ENCODE measurements at regions not wholly inside any gene's neighbourhood (a gene's known extent, or its start where the extent isn't known, plus 50 kb on each side); places are given as distances from the start of the nearest gene placed in this dataset.

- peaks cover 22% of the 10 kb centered on the region for H3K9me3 Mint-ChIP-seq
- no peak overlapping the region for H3K4me3 Mint-ChIP-seq
- H3K27ac Mint-ChIP-seq = no peak overlapping the region
- H3K4me1 Mint-ChIP-seq = peaks cover 5% of the 10 kb centered on the region
- H3K27me3 Mint-ChIP-seq (ENCODE audit: low read depth) = no peaks in the 10 kb centered on the region
- no peak for DNase-seq (ENCODE audit: low spot score in 2 of 2, unreplicated experiment in 2 of 2)
- peaks cover 29% of the 10 kb centered on the region for H3K36me3 Mint-ChIP-seq
- TF ChIP-seq, protein P1, sequence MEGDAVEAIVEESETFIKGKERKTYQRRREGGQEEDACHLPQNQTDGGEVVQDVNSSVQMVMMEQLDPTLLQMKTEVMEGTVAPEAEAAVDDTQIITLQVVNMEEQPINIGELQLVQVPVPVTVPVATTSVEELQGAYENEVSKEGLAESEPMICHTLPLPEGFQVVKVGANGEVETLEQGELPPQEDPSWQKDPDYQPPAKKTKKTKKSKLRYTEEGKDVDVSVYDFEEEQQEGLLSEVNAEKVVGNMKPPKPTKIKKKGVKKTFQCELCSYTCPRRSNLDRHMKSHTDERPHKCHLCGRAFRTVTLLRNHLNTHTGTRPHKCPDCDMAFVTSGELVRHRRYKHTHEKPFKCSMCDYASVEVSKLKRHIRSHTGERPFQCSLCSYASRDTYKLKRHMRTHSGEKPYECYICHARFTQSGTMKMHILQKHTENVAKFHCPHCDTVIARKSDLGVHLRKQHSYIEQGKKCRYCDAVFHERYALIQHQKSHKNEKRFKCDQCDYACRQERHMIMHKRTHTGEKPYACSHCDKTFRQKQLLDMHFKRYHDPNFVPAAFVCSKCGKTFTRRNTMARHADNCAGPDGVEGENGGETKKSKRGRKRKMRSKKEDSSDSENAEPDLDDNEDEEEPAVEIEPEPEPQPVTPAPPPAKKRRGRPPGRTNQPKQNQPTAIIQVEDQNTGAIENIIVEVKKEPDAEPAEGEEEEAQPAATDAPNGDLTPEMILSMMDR (IDR thresholded peaks at IDR 0.05; ENCODE audit: unreplicated experiment) = no peak
These were observed 317.5 kb downstream of the UTRN start for GRCh38 chr6:144602523-144603180.

GRCh38 chr6:144606083-144606482, 320.9 kb downstream of the UTRN start:
- no peaks in the 10 kb centered on the region for H3K4me1 Mint-ChIP-seq
- peaks cover 30% of the 10 kb centered on the region for H3K36me3 Mint-ChIP-seq
- no peak overlapping the region for H3K27ac Mint-ChIP-seq
- no peak for DNase-seq (ENCODE audit: low spot score in 2 of 2, unreplicated experiment in 2 of 2)
- no peaks in the 10 kb centered on the region for H3K27me3 Mint-ChIP-seq (ENCODE audit: low read depth)
- TF ChIP-seq, protein P1 (IDR thresholded peaks at IDR 0.05; ENCODE audit: unreplicated experiment) = no peak
- no peak overlapping the region for H3K4me3 Mint-ChIP-seq
- H3K9me3 Mint-ChIP-seq = peaks cover 29% of the 10 kb centered on the region

DNA sequence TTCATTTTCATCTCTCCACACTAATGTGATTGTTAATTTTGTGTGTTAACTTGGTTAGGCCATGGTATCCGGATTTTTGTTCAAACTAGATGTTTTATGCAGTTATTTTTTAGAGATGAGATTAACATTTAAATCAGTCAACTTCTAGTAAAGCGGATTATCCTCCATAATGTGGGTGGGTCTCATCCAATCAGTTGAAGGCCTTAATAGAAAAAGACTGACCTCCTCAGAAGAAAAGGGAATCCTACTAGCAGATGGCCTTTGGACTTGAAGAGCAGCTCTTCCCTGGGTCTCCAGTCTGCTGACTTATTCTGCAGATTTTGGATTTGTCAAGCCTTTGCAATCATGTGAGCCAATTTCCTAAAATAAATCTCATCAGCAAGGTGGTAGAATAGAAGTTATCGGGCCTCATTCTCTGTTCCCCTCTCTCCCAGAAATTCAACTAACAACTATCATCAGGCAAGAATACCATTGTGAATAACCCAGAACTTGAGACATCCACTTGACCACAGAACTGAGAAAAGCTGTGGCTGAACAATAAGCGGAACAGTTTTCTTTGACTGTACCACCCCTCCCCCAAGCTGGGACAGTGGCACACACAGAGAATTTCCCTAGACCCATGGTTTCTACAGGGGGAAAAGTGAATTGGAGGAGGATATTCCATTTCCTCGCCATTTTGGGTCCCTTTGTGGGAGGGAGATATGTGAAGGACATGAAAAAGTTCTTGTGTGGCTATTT, 323.0 kb downstream of the UTRN start:
- Mint-ChIP-seq H3K4me3 (no peak overlapping the region), H3K9me3 (peaks cover 28% of the 10 kb centered on the region), H3K27me3 (ENCODE audit: low read depth) (no peaks in the 10 kb centered on the region), H3K27ac (no peak overlapping the region), H3K4me1 (no peaks in the 10 kb centered on the region), H3K36me3 (peaks cover 25% of the 10 kb centered on the region)
- TF ChIP-seq, protein P1 (IDR thresholded peaks at IDR 0.05; ENCODE audit: unreplicated experiment) = no peak
- no peak for DNase-seq (ENCODE audit: low spot score in 2 of 2, unreplicated experiment in 2 of 2)

DNA sequence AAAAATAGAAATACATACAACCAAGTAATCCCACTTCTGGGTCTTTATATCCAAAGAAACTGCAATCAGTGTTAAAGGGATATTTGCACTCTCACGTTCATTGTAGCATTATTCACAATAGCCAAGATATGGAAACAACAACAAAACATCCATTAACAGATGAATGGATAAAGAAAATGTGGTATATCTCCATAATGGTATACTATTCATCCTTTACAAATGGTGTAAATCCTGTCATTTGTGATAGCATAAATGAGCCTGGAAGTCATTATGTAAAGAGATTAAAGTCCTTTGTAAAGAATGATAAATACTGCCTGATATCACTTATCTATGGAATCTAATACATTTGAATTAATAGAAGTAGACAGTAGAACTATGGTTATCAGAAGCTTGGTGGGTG, 327.7 kb downstream of the UTRN start:
- TF ChIP-seq, protein P1 (IDR thresholded peaks at IDR 0.05; ENCODE audit: unreplicated experiment) = no peak
- no peak for DNase-seq (ENCODE audit: low spot score in 2 of 2, unreplicated experiment in 2 of 2)
- peaks cover 15% of the 10 kb centered on the region for H3K36me3 Mint-ChIP-seq
- H3K9me3 Mint-ChIP-seq = peaks cover 28% of the 10 kb centered on the region
- H3K27me3 Mint-ChIP-seq (ENCODE audit: low read depth) = no peaks in the 10 kb centered on the region
- no peak overlapping the region for H3K4me3 Mint-ChIP-seq
- peaks cover 5% of the 10 kb centered on the region for H3K4me1 Mint-ChIP-seq
- no peak overlapping the region for H3K27ac Mint-ChIP-seq

GRCh38 chr6:144613859-144614258, 328.7 kb downstream of the UTRN start:
- H3K4me1 Mint-ChIP-seq = peaks cover 5% of the 10 kb centered on the region
- H3K4me3 Mint-ChIP-seq = no peak overlapping the region
- H3K27me3 Mint-ChIP-seq (ENCODE audit: low read depth) = no peaks in the 10 kb centered on the region
- DNase-seq (ENCODE audit: low spot score in 2 of 2, unreplicated experiment in 2 of 2) = no peak
- H3K9me3 Mint-ChIP-seq = peaks cover 19% of the 10 kb centered on the region
- peaks cover 5% of the 10 kb centered on the region for H3K36me3 Mint-ChIP-seq
- no peak overlapping the region for H3K27ac Mint-ChIP-seq
- TF ChIP-seq, protein P1 (IDR thresholded peaks at IDR 0.05; ENCODE audit: unreplicated experiment) = no peak
